ENCODE measurements at regions not wholly inside any gene's neighbourhood (a gene's known extent, or its start where the extent isn't known, plus 50 kb on each side); places are given as distances from the start of the nearest gene placed in this dataset.

DNA sequence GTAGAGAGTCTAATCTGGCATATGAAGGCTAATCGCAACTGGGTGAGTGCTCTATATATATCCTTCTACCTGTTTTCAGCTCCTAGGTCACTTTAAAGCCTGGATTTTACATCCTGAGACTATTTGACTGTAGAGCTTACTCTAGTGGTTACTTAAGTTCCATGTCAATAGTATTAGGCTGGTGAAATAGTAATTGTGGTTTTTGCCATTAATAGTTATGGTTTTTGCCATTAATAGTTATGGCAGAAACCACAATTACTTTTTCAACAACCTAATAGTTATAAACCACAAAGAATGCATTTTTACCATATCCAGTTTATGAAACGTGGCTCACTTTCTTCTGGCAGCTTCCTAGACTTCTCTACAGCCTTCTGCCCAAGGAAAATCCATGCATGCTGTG is 263.1 kb upstream of the KIAA1217 start:
- DNase-seq (ENCODE audit: low read depth), result no peak
- H3K4me3 ChIP-seq (ENCODE audit: control insufficient read depth, low read depth, low read length), result no peak overlapping the region
- no peak for TF ChIP-seq CTCF (conservative IDR thresholded peaks at IDR 0.05; ENCODE audit: control insufficient read depth, insufficient read depth, low read depth, low read length)

- no peak for TF ChIP-seq CTCF (conservative IDR thresholded peaks at IDR 0.05; ENCODE audit: control insufficient read depth, insufficient read depth, low read depth, low read length)
- DNase-seq (ENCODE audit: low read depth), result no peak
- H3K4me3 ChIP-seq (ENCODE audit: control insufficient read depth, low read depth, low read length), result no peak overlapping the region
Observed at GRCh38 chr10:23951841-23952240, 257.1 kb upstream of the KIAA1217 start.

DNA sequence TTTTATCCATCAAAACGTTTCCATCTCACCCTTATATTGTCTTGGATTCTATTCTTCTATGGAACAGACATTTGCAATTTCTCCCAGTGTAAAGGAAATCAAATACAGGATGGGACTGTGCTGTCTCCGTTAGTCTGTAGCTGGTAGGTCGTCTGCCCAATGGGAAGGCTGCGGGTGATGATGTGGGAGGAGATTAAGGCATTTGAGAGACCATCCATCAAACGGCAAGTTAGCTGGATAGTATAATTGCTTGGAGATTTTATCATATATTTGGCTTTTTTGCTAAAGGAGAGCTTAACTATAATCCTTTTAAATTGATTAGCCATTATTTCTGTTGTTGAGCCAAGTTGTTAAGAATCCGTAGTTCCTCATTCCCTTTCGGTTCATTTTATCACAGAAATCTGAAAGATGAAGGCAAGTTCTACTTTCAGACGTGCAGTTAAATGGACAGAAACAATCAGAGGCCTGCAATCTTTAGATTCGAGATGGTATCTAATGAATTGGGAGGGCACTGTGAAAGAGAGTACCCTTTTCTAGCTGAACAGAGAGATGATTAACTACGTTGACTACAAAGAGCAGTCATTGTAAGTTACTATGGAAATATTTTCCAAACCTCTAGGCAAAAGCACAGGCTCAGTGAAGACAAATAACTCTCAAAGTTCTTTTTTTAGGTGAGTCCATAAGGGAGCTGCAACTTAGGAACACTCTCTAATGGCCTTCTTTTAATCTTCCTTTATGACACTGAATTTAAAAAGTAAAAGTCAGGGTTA is 253.3 kb upstream of the KIAA1217 start:
- no peak overlapping the region for H3K4me3 ChIP-seq (ENCODE audit: control insufficient read depth, low read depth, low read length)
- no peak for DNase-seq (ENCODE audit: low read depth)
- TF ChIP-seq CTCF (conservative IDR thresholded peaks at IDR 0.05; ENCODE audit: control insufficient read depth, insufficient read depth, low read depth, low read length), result no peak

- H3K4me3 ChIP-seq (ENCODE audit: control insufficient read depth, low read depth, low read length), result no peak overlapping the region
- DNase-seq (ENCODE audit: low read depth), result no peak
- no peak for TF ChIP-seq CTCF (conservative IDR thresholded peaks at IDR 0.05; ENCODE audit: control insufficient read depth, insufficient read depth, low read depth, low read length)
Observed at GRCh38 chr10:23965123-23965522, 243.8 kb upstream of the KIAA1217 start.

DNA sequence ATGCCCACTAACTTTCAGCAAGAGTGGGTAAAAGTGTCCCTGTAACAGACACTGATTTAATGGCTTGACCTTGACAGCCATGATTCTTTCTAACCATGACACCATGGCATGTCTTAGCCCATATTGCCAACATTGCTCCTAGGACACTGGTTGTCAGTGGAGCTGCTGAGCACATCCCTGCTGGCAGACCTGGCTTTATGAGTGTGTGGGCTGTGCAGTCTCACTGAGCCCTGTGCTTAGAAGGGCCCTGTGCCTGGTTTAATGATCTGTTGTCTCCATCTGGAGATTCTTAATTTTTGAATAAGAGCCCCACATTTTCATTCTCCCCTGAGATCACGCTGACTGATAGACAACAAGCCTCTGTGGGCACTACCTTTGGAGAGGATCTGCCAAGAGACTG is 243.1 kb upstream of the KIAA1217 start:
- no peak for DNase-seq (ENCODE audit: low read depth)
- H3K4me3 ChIP-seq (ENCODE audit: control insufficient read depth, low read depth, low read length), result no peak overlapping the region
- no peak for TF ChIP-seq CTCF (conservative IDR thresholded peaks at IDR 0.05; ENCODE audit: control insufficient read depth, insufficient read depth, low read depth, low read length)

GRCh38 chr10:23966504-23967051 is 242.4 kb upstream of the KIAA1217 start:
- no peak for TF ChIP-seq CTCF (conservative IDR thresholded peaks at IDR 0.05; ENCODE audit: control insufficient read depth, insufficient read depth, low read depth, low read length)
- DNase-seq (ENCODE audit: low read depth), result no peak
- H3K4me3 ChIP-seq (ENCODE audit: control insufficient read depth, low read depth, low read length), result no peak overlapping the region

Data from fibroblast of mammary gland (primary cell).